Endothelial cell (in vitro differentiated cells): ENCODE measurements at regions not wholly inside any gene's neighbourhood (a gene's known extent, or its start where the extent isn't known, plus 50 kb on each side); places are given as distances from the start of the nearest gene placed in this dataset.
"Not testable (repeated sequence)": the region's sequence is repeated elsewhere in the genome, so short reads cannot be mapped to it uniquely, and the experiment has no call there.

Experiments used
- DNase-seq: peaks from one replicate; pipeline ENCODE4 v3.0.0; 2021; ENCODE audit warnings: low spot score
- H3K27ac Mint-ChIP-seq: one replicate; pipeline ENCODE4 v1.8.0; 2021; ENCODE audit warnings: mixed read lengths, inconsistent platforms; ENCODE audit not compliant: unreplicated experiment
- H3K27me3 Mint-ChIP-seq: one replicate; pipeline ENCODE4 v1.8.0; 2021; ENCODE audit warnings: mild to moderate bottlenecking, moderate library complexity, mixed read lengths, inconsistent platforms; ENCODE audit not compliant: unreplicated experiment
- H3K36me3 Mint-ChIP-seq: one replicate; pipeline ENCODE4 v1.8.0; 2021; ENCODE audit warnings: mild to moderate bottlenecking, low read depth, mixed read lengths, inconsistent platforms; ENCODE audit not compliant: unreplicated experiment
- H3K4me1 Mint-ChIP-seq: one replicate; pipeline ENCODE4 v1.8.0; 2021; ENCODE audit warnings: mild to moderate bottlenecking, mixed read lengths, inconsistent platforms; ENCODE audit not compliant: unreplicated experiment
- H3K4me3 Mint-ChIP-seq: one replicate; pipeline ENCODE4 v1.8.0; 2021; ENCODE audit warnings: mild to moderate bottlenecking, mixed read lengths, inconsistent platforms; ENCODE audit not compliant: unreplicated experiment
- H3K9me3 Mint-ChIP-seq: one replicate; pipeline ENCODE4 v1.8.0; 2021; ENCODE audit warnings: mixed read lengths, inconsistent platforms; ENCODE audit not compliant: unreplicated experiment
- TF ChIP-seq, protein P1 (sequence below): fragments of 200-600 bp; sonication (generic); IDR thresholded peaks from one replicate; pipeline ENCODE4 v1.5.0; 2021; ENCODE audit warnings: antibody characterized with exemption; ENCODE audit not compliant: unreplicated experiment

- Mint-ChIP-seq H3K4me1 (peaks cover 32% of the 10 kb centered on the region), H3K4me3 (no peak overlapping the region), H3K27me3 (peaks cover 8% of the 10 kb centered on the region), H3K9me3 (no peaks in the 10 kb centered on the region), H3K27ac (no peak overlapping the region), H3K36me3 (no peaks in the 10 kb centered on the region)
- TF ChIP-seq, protein P1, sequence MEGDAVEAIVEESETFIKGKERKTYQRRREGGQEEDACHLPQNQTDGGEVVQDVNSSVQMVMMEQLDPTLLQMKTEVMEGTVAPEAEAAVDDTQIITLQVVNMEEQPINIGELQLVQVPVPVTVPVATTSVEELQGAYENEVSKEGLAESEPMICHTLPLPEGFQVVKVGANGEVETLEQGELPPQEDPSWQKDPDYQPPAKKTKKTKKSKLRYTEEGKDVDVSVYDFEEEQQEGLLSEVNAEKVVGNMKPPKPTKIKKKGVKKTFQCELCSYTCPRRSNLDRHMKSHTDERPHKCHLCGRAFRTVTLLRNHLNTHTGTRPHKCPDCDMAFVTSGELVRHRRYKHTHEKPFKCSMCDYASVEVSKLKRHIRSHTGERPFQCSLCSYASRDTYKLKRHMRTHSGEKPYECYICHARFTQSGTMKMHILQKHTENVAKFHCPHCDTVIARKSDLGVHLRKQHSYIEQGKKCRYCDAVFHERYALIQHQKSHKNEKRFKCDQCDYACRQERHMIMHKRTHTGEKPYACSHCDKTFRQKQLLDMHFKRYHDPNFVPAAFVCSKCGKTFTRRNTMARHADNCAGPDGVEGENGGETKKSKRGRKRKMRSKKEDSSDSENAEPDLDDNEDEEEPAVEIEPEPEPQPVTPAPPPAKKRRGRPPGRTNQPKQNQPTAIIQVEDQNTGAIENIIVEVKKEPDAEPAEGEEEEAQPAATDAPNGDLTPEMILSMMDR, result no peak
- DNase-seq, result no peak
Measured at GRCh38 chr1:112817555-112818373, 102.6 kb upstream of the PPM1J start.

- H3K27ac Mint-ChIP-seq, result no peak overlapping the region
- H3K27me3 Mint-ChIP-seq, result peaks cover 8% of the 10 kb centered on the region
- peaks cover 48% of the 10 kb centered on the region for H3K4me1 Mint-ChIP-seq
- DNase-seq, result no peak
- H3K9me3 Mint-ChIP-seq, result no peaks in the 10 kb centered on the region
- H3K4me3 Mint-ChIP-seq, result no peak overlapping the region
- TF ChIP-seq, protein P1, result no peak
- H3K36me3 Mint-ChIP-seq, result no peaks in the 10 kb centered on the region
Measured at GRCh38 chr1:112815376-112815775, 100.2 kb upstream of the PPM1J start.

- not testable (repeated sequence) for H3K27ac Mint-ChIP-seq, DNase-seq, H3K36me3 Mint-ChIP-seq, H3K4me3 Mint-ChIP-seq, H3K27me3 Mint-ChIP-seq, H3K9me3 Mint-ChIP-seq
- H3K4me1 Mint-ChIP-seq, result peaks cover 49% of the 10 kb centered on the region
Measured at GRCh38 chr1:112814645-112815044, 99.5 kb upstream of the PPM1J start.

DNA sequence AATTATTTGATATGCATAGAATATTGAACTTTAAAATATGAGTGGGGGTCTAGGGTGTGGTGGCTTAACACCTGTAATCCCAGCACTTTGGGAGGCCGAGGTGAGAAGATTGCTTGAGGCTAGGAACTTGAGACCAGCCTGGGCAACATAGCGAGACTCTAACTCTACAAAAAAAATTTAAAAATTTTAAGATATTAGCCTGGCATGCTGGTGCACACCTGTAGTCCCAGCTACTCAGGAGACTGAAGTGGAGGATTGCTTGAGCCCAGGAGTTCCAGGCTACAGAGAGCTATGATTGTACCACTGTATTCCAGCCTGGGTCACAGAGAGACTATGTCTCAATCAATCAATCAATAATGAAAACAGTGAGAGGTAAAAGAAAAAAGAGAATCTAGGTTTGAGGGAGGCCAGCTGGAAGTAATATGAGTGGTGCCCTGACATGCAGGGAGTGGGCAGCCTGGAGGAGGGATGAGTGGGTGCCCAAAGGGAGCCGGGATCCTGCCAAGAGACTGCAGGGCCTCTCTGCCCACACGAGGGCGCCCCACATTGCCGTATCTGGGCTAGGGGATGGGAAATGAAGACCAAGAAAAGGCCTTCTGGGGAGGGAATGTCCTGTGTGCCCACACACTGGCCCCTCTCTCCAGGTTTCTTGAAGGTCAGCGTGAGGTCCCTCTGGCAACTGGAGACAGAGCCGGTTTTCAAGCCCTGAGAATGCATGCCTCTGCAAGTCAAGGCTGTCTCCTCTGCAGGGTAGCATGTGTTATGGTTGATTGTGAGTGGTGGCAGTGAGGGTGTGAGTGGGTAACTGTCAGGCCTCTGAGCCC lies 93.9 kb upstream of the PPM1J start:
- H3K4me1 Mint-ChIP-seq, result peaks cover 35% of the 10 kb centered on the region
- no peak overlapping the region for H3K4me3 Mint-ChIP-seq
- no peak overlapping the region for H3K27ac Mint-ChIP-seq

DNA sequence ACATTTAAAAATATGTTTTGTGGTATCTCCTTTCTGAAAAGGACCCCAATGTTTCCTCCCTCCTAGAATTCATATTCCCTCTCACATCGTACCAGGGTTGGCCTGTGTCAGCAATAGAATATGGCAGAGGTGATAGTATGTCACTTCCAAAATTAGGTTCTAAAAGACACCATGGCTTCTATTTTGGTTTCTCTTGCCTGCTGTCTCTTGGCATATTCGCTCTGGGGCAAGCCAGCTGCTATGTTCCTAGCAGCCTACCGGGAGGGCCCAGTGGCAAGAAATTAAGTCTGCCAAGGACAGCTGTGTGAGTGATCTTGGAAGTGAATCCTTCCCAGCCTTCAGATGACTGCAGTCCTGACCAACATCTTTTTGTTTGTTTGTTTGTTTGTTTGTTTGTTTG lies 92.9 kb upstream of the PPM1J start:
- peaks cover 31% of the 10 kb centered on the region for H3K4me1 Mint-ChIP-seq
- H3K4me3 Mint-ChIP-seq, result no peak overlapping the region
- no peaks in the 10 kb centered on the region for H3K9me3 Mint-ChIP-seq
- H3K36me3 Mint-ChIP-seq, result no peaks in the 10 kb centered on the region
- no peak for DNase-seq
- H3K27me3 Mint-ChIP-seq, result peaks cover 5% of the 10 kb centered on the region
- no peak overlapping the region for H3K27ac Mint-ChIP-seq
- TF ChIP-seq, protein P1, result no peak

More for the DNA sequence above, 93.9 kb upstream of the PPM1J start:
- no peaks in the 10 kb centered on the region for H3K9me3 Mint-ChIP-seq
- H3K36me3 Mint-ChIP-seq, result no peaks in the 10 kb centered on the region
- DNase-seq, result peak; percentile 88
- peaks cover 2% of the 10 kb centered on the region for H3K27me3 Mint-ChIP-seq
- TF ChIP-seq, protein P1, result peak; percentile 73
